Mucosa of descending colon (tissue), 3 donors: ENCODE measurements at regions not wholly inside any gene's neighbourhood (a gene's known extent, or its start where the extent isn't known, plus 50 kb on each side); places are given as distances from the start of the nearest gene placed in this dataset.

Experiments used
- ATAC-seq: fragments of 200-7000 bp; cut with Tn5 transposase; one replicate; pipeline ENCODE4 v1.9.1; 2020; ENCODE audit warnings: mild to moderate bottlenecking, moderate library complexity
- DNase-seq, 3 donors: peaks; one replicate each; pipeline ENCODE4 v3.0.0-alpha.2; 2020
- H3K36me3 ChIP-seq: fragments of 200-600 bp; one replicate; pipeline ENCODE4 v1.8.0; 2021; ENCODE audit warnings: low read depth, mild to moderate bottlenecking
- H3K4me1 ChIP-seq: fragments of 200-600 bp; one replicate; pipeline ENCODE4 v1.8.0; 2021; ENCODE audit warnings: low read depth, mild to moderate bottlenecking
- H3K4me3 ChIP-seq: fragments of 200-600 bp; one replicate; pipeline ENCODE4 v1.8.0; 2021; ENCODE audit warnings: mild to moderate bottlenecking
- H3K9me3 ChIP-seq: fragments of 200-600 bp; one replicate; pipeline ENCODE4 v1.8.0; 2021; ENCODE audit warnings: mild to moderate bottlenecking
- CTCF ChIP-seq: fragments of 200-600 bp; IDR thresholded peaks from one replicate; pipeline ENCODE4 v1.8.0; 2022; ENCODE audit warnings: antibody characterized with exemption, mild to moderate bottlenecking
- intact Hi-C, 2 donors: fragments of 100-400 bp; cut with DNase I in 1 of 2; cut with micrococcal nuclease in 1 of 2; formaldehyde crosslinking; loops; one replicate each; pipeline versions ENCODE4 v1.11.0 to v1.11.1; 2022; cut with DNase I, micrococcal nuclease
- donor health status: DM: no; HTN: no; CAD: no; lungs with moderate emphysema.
- donor health status: DM: no; HTN: no; CAD: no.
- donor health status: DM: no; HTN: yes; CAD: no.

GRCh38 chr7:130990178-130990832 is 256.3 kb upstream of the KLF14 start:
- Histone ChIP-seq H3K4me1 (peaks cover 35% of the 10 kb centered on the region), H3K9me3 (no peaks in the 10 kb centered on the region), H3K36me3 (no peaks in the 10 kb centered on the region), H3K4me3 (no peak overlapping the region)
- ATAC-seq (peak; percentile 82), DNase-seq (peak; percentile 70 to 83 (median 73))
- intact Hi-C loops: no loop called here
- no peak for TF ChIP-seq CTCF

GRCh38 chr7:130993671-130994365 is 259.8 kb upstream of the KLF14 start:
- TF ChIP-seq CTCF: no peak
- H3K4me1 ChIP-seq: peaks cover 57% of the 10 kb centered on the region
- H3K9me3 ChIP-seq: no peaks in the 10 kb centered on the region
- no peak for ATAC-seq
- no peak overlapping the region for H3K4me3 ChIP-seq
- no peaks in the 10 kb centered on the region for H3K36me3 ChIP-seq
- intact Hi-C loops: no loop called here
- peak in 1 of 3 donors; percentile 23 for DNase-seq

DNA sequence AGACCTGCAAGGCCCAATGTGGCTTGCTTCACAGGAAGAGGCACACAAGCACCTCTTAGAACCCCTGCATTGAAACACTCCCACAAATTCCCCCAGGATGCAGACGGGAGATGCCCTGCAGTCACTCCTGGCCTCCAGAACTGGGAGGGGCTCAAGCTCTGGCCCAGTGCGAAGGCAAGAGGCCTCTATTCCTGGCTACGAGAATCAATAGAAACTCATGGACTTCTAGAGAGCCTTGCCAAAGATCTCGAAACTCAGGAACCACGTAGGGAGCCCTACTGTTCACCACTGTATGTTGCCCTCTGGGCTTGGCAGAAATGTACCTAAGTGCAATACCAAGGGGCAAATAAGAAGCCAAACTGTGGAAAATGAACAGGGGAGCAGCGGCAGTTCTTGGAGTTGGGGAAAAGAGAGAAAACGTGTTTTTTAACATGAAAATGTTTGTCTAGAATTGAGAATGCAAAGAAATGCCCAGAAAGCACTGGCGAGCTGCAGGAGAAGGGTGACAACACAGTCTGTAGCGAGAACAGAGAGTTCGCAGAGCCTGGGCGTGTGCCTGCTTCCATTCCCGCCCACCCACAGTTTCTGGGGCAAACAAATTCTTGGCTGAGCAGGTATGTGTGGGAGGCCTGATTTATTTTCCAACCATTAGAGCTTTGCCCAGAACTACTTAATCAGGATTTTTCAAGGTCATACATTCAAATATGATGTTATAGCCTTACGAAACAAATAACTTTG is 260.5 kb upstream of the KLF14 start:
- Histone ChIP-seq H3K4me3 (no peak overlapping the region), H3K9me3 (no peaks in the 10 kb centered on the region), H3K36me3 (no peaks in the 10 kb centered on the region), H3K4me1 (peaks cover 64% of the 10 kb centered on the region)
- TF ChIP-seq CTCF: no peak
- intact Hi-C loops: no loop called here
- DNase-seq: peak; percentile 41 to 68 (median 60)
- peak; percentile 50 for ATAC-seq

DNA sequence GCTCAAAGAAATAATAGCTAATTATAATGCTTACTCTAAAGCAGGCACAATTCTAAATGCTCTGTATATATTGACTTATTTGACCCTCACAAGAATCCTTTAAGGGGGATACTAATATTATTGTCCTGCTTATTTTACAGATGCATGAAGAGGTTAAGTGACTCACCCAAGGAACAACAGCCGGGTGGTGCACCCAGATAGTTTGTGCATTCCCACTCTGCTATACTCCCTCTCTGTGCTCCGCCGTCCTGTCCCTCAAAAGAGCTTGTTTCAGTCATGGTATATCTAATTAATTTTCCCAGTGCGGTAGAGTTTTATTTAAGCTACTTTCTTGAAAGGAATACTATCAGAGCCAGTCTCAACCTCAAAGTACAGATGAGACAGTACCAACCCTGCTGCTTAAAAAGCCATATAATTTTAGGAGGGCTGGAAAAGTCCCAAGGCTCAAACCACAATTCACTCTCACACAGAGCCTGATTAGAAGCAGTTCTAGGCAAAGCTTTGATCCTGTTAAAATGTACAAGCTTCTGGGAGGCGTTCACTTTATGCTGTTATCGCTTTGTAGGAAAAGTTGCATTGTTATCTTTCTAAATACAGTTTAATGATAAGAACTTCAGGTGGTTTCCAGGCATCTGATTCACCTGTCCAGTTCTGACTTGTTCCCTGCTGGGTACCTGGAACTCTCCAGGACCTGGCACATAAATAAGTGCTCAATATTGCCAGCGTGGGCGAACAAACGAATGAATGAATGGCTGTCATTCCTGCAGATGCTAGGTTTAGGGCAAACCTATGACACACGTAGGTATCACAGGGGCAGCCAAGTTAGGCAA is 261.5 kb upstream of the KLF14 start:
- no peaks in the 10 kb centered on the region for H3K9me3 ChIP-seq
- ATAC-seq: peak; percentile 62
- H3K4me1 ChIP-seq: peaks cover 72% of the 10 kb centered on the region
- TF ChIP-seq CTCF: no peak
- H3K36me3 ChIP-seq: no peaks in the 10 kb centered on the region
- no peak overlapping the region for H3K4me3 ChIP-seq
- intact Hi-C loops: no loop called here
- DNase-seq: peak in 1 of 3 donors; percentile 73

GRCh38 chr7:130996205-130996832 is 262.3 kb upstream of the KLF14 start:
- ATAC-seq (peak; percentile 51), DNase-seq (no peak)
- Histone ChIP-seq H3K36me3 (no peaks in the 10 kb centered on the region), H3K4me3 (no peak overlapping the region), H3K9me3 (no peaks in the 10 kb centered on the region), H3K4me1 (peaks cover 72% of the 10 kb centered on the region)
- TF ChIP-seq CTCF: no peak
- intact Hi-C loops: no loop called here
